HL-60 (cell line): ENCODE measurements at regions not wholly inside any gene's neighbourhood (a gene's known extent, or its start where the extent isn't known, plus 50 kb on each side); places are given as distances from the start of the nearest gene placed in this dataset.

Source experiments
- SPI1 ChIP-seq: IDR thresholded peaks from 2 replicates; pipeline ENCODE4 v1.6.1; 2012; ENCODE audit warnings: low read depth, mild to moderate bottlenecking, borderline replicate concordance
- TF ChIP-seq, protein P1 (sequence below): IDR thresholded peaks from one replicate; pipeline ENCODE4 v1.5.1; 2011; ENCODE audit warnings: low read length, control low read depth, inconsistent platforms; ENCODE audit not compliant: insufficient read depth

DNA sequence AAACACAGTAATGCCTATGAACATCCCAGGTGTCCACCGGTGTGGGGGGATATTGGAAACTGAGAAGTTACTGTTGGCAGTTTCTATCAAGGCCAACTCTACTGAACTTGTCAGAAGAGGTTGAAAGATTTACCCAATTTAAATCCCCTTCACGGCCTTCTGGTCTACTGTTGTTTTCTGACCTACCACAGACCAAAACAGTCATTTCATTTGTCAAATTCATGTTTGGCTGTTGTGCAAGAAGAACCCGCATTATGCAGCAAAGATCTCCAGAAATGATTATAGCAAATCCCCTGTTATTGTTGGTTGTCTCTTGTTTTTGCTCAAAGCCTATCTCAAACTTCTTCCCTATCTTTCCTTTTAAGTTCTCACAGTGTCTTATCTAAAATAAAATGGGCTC lies 73.1 kb upstream of the MAF start:
- no peak for TF ChIP-seq SPI1
- TF ChIP-seq, protein P1, sequence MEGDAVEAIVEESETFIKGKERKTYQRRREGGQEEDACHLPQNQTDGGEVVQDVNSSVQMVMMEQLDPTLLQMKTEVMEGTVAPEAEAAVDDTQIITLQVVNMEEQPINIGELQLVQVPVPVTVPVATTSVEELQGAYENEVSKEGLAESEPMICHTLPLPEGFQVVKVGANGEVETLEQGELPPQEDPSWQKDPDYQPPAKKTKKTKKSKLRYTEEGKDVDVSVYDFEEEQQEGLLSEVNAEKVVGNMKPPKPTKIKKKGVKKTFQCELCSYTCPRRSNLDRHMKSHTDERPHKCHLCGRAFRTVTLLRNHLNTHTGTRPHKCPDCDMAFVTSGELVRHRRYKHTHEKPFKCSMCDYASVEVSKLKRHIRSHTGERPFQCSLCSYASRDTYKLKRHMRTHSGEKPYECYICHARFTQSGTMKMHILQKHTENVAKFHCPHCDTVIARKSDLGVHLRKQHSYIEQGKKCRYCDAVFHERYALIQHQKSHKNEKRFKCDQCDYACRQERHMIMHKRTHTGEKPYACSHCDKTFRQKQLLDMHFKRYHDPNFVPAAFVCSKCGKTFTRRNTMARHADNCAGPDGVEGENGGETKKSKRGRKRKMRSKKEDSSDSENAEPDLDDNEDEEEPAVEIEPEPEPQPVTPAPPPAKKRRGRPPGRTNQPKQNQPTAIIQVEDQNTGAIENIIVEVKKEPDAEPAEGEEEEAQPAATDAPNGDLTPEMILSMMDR = no peak
